Colonic mucosa (tissue), 4 donors: ENCODE measurements at regions not wholly inside any gene's neighbourhood (a gene's known extent, or its start where the extent isn't known, plus 50 kb on each side); places are given as distances from the start of the nearest gene placed in this dataset.

Experiments
- DNase-seq: peaks from one replicate; pipeline ENCODE4 v3.0.0-alpha.2; 2020
- H3K27ac ChIP-seq: fragments of 200-600 bp; one replicate; pipeline ENCODE4 v1.8.0; 2021
- H3K27me3 ChIP-seq: fragments of 200-600 bp; one replicate; pipeline ENCODE4 v1.8.0; 2021
- H3K36me3 ChIP-seq: fragments of 200-600 bp; one replicate; pipeline ENCODE4 v1.8.0; 2021
- H3K4me1 ChIP-seq: fragments of 200-600 bp; one replicate; pipeline ENCODE4 v1.8.0; 2021; ENCODE audit warnings: mild to moderate bottlenecking
- H3K4me3 ChIP-seq: fragments of 200-600 bp; one replicate; pipeline ENCODE4 v1.8.0; 2021
- H3K9ac ChIP-seq, 2 donors: one replicate each; pipeline ENCODE4 v1.7.0; 2013; ENCODE audit warnings: control low read depth in 2 of 2, low read depth in 2 of 2, low read length in 2 of 2
- H3K9me3 ChIP-seq: fragments of 200-600 bp; one replicate; pipeline ENCODE4 v1.8.0; 2021
- CTCF ChIP-seq: fragments of 200-600 bp; IDR thresholded peaks from one replicate; pipeline ENCODE4 v1.8.0; 2022; ENCODE audit warnings: antibody characterized with exemption, mild to moderate bottlenecking
- intact Hi-C: fragments of 100-400 bp; cut with DNase I; formaldehyde crosslinking; loops from one replicate; pipeline ENCODE4 v1.14.1; 2022
- donor health status: healthy.
- donor health status: DM: no; HTN: no; CAD: no.
- donor health status: DM: no; HTN: no; CAD: no.

- Histone ChIP-seq H3K27me3 (no peaks in the 10 kb centered on the region), H3K9me3 (no peaks in the 10 kb centered on the region), H3K36me3 (no peaks in the 10 kb centered on the region), H3K9ac (no peak overlapping the region), H3K4me1 (no peaks in the 10 kb centered on the region), H3K4me3 (no peak overlapping the region), H3K27ac (no peak overlapping the region)
- no peak for DNase-seq
- TF ChIP-seq CTCF, result no peak
- intact Hi-C loops, result no loop called here
Observed at GRCh38 chr13:21852043-21852442, 181.2 kb downstream of the FGF9 start.

- no peaks in the 10 kb centered on the region for H3K9me3 ChIP-seq
- intact Hi-C loops, result no loop called here
- no peaks in the 10 kb centered on the region for H3K27me3 ChIP-seq
- H3K9ac ChIP-seq, result no peak overlapping the region
- no peaks in the 10 kb centered on the region for H3K36me3 ChIP-seq
- H3K4me1 ChIP-seq, result no peaks in the 10 kb centered on the region
- TF ChIP-seq CTCF, result no peak
- H3K27ac ChIP-seq, result no peak overlapping the region
- no peak for DNase-seq
- H3K4me3 ChIP-seq, result no peak overlapping the region
Observed at GRCh38 chr13:21853779-21854178, 182.9 kb downstream of the FGF9 start.

GRCh38 chr13:21868823-21869222 lies 197.9 kb downstream of the FGF9 start:
- no peaks in the 10 kb centered on the region for H3K9me3 ChIP-seq
- H3K4me1 ChIP-seq, result no peaks in the 10 kb centered on the region
- DNase-seq, result no peak
- intact Hi-C loops, result no loop called here
- H3K27me3 ChIP-seq, result no peaks in the 10 kb centered on the region
- TF ChIP-seq CTCF, result no peak
- no peak overlapping the region for H3K9ac ChIP-seq
- no peaks in the 10 kb centered on the region for H3K36me3 ChIP-seq
- no peak overlapping the region for H3K27ac ChIP-seq
- no peak overlapping the region for H3K4me3 ChIP-seq

- Histone ChIP-seq H3K27me3 (no peaks in the 10 kb centered on the region), H3K4me1 (no peaks in the 10 kb centered on the region), H3K27ac (no peak overlapping the region), H3K9me3 (no peaks in the 10 kb centered on the region), H3K9ac (no peak overlapping the region), H3K36me3 (no peaks in the 10 kb centered on the region), H3K4me3 (no peak overlapping the region)
- intact Hi-C loops, result no loop called here
- no peak for DNase-seq
- no peak for TF ChIP-seq CTCF
Observed at GRCh38 chr13:21871382-21871781, 200.5 kb downstream of the FGF9 start.

GRCh38 chr13:21871919-21872318 lies 201.0 kb downstream of the FGF9 start:
- Histone ChIP-seq H3K36me3 (no peaks in the 10 kb centered on the region), H3K9me3 (no peaks in the 10 kb centered on the region), H3K9ac (no peak overlapping the region), H3K27me3 (no peaks in the 10 kb centered on the region), H3K27ac (no peak overlapping the region), H3K4me3 (no peak overlapping the region), H3K4me1 (no peaks in the 10 kb centered on the region)
- intact Hi-C loops, result no loop called here
- no peak for DNase-seq
- TF ChIP-seq CTCF, result no peak

GRCh38 chr13:21872795-21873194 lies 201.9 kb downstream of the FGF9 start:
- intact Hi-C loops, result no loop called here
- no peak overlapping the region for H3K27ac ChIP-seq
- DNase-seq, result no peak
- no peaks in the 10 kb centered on the region for H3K4me1 ChIP-seq
- H3K9me3 ChIP-seq, result no peaks in the 10 kb centered on the region
- H3K27me3 ChIP-seq, result no peaks in the 10 kb centered on the region
- no peak overlapping the region for H3K4me3 ChIP-seq
- H3K36me3 ChIP-seq, result no peaks in the 10 kb centered on the region
- TF ChIP-seq CTCF, result no peak
- H3K9ac ChIP-seq, result no peak overlapping the region
